GM18519 (cell line): ENCODE measurements at regions not wholly inside any gene's neighbourhood (a gene's known extent, or its start where the extent isn't known, plus 50 kb on each side); places are given as distances from the start of the nearest gene placed in this dataset.
"Not testable (repeated sequence)": the region's sequence is repeated elsewhere in the genome, so short reads cannot be mapped to it uniquely, and the experiment has no call there.

Experiments used
- ATAC-seq: cut with Tn5 transposase; IDR thresholded peaks from one replicate; pipeline ENCODE4 v1.9.1; 2021; ENCODE audit warnings: mild to moderate bottlenecking, moderate library complexity; ENCODE audit not compliant: unreplicated experiment, low FRiP score

DNA sequence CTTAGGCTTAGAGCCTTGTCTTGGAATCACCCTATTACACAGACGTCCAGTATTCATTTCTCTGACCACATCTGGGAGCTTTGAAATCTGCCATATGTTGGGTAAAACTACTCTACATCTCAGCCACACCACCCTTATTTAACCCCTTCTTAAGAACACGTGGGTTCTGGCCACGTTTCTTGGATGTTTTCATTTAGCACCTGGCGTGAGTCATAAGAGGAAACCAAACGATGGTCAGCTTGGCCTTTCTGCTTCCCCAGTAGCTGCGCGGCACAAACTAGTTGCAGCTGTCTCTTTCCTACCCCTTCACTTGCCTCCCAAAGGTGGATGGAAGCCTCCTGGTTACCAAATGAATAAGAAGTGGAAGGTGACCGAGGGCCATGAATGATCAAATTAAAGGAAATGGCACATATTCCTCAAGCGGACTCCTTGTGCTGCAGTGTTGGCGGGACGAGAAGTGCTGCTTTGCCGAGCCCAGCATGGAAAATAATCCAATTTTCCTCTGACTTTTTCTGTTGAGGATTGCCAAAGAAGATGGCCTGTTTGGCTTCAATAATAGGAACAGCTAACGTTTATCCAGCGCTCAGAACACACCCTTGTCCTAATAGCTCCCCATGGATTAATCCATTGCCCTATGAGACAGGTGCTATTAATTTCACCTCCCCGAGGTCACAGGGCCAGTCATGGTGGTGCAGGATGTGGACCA is 154.1 kb downstream of the ZNF664 start:
- ATAC-seq = no peak

DNA sequence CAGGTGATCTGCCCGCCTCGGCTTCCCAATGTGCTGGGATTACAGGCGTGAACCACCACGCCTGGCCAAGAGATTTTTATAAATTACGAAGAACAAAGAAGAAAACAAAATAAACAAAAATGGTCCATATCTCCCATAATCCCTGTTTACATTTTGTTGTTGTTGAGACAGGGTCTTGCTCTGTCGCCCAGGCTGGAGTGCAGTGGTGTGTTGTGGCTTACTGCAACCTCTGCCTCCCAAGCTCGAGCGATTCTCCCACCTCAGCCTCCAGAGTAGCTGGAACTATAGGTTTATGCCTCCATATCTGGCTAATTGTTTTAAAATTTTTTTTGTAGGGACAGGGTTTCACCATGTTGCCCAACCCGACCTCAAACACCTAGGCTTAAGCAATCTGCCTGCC is 156.1 kb downstream of the ZNF664 start:
- no peak for ATAC-seq

DNA sequence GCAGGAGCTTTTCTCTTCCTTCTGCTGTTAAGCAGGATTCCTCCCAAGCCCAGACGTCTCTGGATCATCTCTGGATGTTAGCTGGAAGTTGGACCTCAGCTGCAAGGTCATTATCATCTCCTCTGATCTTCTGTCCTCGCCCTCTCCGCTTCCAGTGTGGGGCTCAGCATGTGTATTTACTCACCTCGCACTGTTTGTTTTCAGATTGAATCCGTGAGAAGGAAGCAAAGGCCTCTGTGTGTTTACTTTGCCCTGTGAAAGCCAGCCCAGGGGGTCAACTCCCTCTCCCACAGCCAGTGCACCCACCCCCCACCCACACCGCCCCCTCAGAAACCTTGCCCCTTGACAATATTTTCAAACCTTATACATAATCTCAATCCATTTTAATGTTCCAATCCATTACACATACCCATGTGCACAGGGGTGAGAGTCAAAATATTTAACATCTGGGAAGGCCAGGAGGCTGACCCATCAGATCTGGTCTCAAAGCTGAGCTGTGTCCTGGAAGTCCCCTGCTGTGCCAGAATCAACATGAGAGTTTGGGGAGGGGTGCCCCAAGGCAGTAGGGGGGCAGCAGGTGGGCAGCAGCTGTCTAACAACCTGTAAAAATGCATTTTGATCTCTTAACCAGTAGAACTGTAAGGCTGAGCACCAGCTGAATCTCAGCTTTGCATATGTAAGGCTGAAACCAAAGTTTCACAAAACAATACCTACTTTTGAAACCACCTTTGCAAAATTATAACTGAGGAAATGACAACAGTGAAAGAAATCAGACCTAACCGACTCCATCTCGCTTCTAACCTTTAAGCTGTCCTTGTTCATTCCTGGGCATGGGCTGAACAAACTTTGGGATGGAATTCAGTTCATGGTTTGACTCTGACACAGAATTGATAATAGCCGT is 157.9 kb downstream of the ZNF664 start:
- ATAC-seq = peak; percentile 82

DNA sequence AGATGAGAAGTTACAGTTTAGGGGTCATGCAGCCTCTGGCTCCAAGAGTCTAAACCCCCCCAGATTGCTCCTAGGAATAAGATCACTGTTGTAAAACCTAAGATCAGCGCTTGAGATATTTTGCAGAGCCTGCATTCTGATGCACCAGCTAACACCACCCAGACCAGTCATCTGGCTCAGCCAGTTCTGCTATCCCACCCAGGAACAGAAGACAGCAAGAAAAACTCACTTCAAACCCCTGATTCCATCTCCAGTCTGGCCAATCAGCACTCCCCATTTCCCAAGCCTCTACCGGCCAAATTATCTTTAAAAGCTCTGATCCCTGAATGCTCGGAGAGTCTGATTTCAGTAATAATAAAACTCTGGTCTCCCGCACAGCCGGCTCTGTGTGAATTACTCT is 158.6 kb downstream of the ZNF664 start:
- no peak for ATAC-seq

DNA sequence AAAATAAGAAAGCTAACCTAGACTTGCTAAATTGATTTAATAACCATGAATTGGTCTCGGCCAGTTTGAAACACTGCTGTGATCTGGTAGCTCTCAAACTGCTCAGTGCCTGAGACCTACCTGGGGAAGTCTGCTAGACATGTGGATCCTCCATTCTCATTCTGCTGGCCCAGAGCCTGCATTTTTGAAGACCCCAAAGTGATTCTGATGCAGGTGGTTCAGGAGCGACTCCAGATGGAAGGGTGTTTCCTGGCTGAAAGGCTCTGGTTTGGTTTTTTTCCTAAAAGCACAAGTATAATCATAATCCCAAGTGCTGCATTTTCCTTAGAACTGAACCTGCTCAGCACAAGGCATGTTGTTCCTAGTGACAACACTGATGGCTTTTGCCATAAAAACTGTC is 159.5 kb downstream of the ZNF664 start:
- no peak for ATAC-seq

DNA sequence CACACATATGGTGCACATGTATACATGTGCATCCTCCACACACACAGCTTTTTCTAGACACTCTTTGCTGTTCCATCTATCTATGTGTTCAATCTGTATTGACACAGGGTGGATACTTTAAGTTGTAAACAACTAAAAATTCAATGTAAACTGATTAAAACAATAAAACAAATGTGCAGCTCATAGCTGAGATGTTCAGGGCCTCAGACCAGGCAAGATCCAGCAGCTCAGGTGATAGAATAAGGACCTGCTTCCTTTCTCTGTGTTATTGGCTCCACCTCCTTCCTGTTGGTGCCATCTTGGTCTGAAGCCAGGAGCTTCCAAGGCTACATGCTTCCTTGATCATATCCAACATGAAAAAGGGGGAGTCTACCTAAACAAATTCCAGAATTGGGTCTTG is 158.1 kb upstream of the RFLNA start:
- ATAC-seq = no peak

DNA sequence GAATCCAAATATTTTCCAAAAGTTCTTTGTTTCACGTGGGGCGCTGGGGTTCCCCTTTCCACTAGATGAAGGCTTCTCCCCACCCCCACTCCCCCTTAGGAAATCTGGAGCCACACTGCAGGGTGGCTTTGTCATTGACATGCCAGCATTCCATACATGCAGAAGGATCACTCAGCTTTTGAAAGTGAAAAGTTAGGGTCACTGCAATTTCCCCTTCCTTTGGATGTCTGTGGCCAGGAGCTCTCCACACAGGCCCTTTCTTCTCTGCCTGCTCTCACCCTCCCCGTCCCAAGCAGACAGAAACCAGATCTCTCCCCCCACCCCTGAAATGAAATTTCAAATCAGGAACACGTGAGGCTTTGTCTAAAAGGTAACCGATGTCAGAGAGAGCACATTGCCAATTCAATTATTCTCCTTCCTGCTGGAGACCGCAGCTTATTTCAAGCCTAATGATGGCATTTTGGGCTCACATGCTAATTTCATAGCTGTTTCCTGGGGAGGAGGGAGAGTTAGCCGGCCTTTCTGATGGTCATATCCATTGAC is 153.9 kb upstream of the RFLNA start:
- ATAC-seq = no peak

DNA sequence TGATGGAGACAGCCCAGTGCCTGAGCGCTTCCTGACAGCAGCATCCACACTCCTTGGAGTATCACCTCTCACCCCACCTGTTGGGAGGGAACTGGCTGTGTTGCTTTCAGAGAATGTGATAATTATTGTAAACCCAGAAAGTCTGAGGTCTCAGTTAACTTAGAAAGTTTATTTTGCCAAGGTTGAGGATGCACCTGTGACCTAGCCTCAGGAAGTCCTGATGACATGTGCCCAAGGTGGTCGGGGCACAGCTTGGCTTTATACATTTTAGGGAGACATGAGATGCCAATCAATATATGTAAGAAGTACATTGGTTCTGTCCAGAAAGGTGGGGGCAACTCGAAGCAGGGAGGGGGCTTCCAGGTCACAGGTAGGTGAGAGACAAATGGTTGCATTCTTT is 153.3 kb upstream of the RFLNA start:
- ATAC-seq = not testable (repeated sequence)

DNA sequence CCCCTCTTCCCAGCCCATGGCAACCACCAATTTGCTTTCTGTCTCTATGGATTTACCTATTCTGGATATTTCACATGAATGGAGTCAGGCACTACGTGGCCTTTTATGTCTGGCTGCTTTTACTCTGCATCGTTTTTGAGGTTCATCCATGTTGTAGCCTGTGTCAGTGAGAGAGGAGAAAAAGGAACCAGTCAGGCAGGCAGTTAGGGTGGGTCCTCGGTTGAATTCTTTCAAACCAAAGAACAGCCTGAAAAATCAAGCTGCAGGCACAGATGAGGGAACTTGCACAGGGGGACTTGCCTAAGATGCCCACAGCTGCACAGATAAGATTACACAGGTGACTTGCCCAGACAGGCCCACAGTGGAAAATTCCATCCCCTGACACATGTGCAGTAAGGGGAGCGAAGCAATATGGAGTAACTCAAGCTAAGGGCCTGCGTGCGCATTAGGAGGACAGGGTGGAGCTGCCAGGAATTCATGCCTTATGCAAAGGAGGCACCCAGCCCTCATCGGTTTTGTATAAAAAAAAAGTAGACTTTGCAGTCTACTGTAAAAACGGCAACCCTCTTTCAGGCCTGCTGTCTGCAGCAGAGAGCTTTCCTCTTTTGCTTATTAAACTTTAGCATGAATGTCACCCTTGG is 152.4 kb upstream of the RFLNA start:
- ATAC-seq = no peak

DNA sequence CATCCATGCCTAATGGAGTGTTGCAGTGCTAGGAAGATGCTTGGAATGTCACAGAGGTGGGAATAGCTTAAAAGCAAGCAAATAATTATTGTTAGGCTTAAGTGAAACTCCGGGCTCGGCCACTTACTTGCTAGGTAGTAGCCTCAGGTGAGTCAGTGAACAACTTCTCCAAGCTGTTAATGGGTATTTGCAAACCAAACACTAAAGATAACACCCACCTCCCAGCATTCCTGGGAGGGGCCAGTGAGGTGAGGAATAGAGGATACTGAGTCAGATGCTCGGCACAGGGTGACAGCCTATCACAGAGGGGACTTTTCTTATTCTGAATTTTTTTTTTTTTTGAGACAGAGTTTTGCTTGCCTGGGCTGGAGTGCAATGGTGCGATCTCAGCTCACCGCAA is 151.2 kb upstream of the RFLNA start:
- no peak for ATAC-seq

DNA sequence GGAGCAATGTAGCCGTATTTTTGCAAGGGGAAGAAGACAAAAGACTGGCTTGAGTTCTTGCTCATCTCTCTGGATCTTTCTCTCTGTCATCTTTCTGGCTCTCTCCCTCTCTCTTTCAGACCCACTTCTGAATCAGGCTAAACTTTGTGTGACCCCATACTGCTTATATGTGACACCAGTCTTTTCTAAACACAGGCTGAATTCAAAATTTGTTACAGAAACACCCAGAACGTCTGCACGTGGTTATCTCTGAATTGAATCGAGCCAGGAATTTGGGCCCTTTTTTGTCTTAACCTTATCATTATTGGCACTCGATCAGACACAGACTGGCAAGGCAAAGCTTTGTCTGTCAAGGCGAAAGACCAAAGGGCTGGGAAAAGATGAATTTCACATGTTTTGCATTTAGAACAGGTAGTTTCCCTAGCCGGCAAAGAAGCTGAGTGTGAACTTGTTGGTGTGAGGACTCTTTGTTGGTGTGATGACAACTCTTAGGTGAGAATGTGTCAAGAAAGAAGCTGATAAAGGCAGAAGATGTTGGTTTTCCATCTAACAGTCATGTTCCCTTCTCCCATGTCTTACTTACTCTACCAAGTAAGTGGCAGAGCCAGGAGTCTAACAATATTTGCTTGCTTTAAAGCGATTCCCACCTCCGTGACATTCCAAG is 150.2 kb upstream of the RFLNA start:
- no peak for ATAC-seq

DNA sequence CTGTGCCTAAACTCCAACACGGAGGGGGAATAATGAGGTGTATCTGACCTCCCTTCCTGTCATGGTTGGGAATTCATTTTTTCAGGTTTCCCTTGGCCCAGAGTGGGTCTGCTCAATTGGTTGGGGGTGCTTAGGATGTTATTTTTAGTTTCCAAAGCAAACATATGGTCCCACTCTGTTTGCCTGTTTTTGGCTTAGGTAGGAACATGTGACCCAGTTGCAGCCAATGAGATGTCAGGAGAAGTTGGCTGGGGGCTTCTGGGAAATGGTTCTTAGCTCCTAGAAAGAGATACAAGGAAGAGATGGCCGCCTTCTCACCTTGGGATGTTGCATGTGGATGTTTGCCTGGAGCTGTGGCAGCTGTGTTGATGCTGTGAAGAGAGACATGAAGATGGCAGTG is 147.9 kb upstream of the RFLNA start:
- no peak for ATAC-seq

DNA sequence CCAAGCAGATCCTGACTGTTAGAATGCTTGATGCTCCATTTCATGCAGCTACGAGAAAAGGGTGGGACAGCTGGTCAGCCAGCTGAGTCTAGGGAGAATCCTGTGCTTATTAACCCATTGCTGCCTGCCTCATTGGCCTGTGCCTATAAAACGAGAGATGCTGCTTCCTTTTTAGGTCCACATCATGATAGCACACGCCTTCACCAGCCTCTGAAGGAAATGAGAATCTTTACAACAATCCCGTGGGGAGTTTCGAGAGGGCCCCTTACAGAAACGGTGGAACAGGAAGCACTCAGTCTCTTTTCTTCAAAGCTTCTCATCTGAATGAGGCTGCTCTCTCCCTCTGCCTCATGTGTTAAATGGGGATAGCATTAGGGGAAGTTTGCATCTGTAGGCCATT is 147.3 kb upstream of the RFLNA start:
- ATAC-seq = peak; percentile 69

DNA sequence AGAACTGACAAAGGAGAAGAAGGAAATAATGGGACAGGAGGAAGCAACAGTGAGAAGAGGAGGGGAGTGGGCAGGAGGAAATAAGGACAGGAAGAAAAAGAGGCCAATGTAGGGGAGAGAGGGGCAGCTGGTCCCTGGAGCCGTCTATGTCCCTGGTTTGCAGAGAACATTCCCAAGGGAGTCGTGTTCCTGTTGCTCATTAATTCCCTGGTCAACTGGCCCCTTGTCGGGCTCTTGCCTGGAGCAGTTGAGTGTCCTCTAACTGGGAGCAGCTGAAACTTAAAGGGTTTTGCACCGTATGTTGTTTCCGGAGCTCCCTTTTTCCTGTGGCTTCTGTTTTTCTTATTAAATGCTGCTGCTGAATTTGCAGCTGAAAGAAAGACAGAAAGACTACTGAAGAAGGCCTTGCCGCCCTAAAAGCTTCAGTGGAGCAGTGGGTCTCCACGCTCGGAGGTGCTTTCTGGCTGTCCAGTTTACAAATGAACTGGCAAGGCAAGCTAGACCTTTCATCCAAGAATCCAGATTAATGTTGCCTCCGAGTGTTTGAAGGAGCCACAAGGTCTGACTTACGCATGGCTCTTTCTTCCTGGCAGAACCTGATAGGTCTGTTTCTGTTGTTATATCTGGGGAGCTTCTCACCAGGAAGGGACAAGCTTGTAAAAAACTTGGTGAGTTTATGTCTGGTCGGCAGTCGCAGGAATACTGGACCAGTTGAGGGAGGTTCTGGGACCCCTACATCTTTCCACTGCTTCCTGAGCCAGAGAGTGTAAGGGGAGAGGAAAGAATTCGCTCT is 146.2 kb upstream of the RFLNA start:
- ATAC-seq = no peak

DNA sequence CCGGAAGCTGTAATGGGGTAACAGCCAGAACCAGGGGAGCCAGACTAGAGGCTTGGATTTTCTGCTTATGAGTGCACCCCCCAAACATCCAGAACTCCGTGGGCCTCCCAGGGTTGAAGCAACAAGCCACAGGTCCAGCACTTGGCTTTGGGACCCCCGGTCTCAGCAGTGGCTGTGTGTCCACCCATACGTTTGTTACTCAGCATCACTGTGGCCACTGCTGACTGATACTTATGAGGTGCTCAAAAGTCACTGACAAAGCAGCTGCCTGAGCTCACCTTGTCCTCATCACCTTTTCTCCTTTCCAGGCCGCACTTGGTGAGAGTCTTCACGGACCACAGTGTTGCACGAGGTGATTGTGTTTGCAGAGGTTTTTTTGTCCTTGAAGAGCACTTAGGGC is 145.6 kb upstream of the RFLNA start:
- no peak for ATAC-seq

DNA sequence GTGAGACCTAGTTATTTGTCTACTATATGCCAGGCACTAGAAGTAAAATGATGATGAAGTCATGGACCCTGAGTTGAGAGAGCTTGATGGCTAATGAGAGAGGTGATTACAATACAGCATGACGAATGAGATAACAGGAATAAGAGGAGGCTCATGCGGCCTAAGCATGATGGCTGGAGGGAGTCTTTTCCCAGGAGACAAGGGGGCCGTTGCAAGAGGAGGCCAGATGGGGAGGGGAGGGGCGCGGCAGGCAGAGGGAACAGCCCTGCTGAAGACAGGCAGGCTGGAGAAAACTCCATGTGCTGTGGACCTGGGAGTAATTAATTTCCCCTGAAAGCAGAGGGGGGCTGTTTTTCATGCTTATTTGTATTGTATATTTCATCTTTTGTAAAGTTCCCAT is 144.7 kb upstream of the RFLNA start:
- ATAC-seq = no peak

DNA sequence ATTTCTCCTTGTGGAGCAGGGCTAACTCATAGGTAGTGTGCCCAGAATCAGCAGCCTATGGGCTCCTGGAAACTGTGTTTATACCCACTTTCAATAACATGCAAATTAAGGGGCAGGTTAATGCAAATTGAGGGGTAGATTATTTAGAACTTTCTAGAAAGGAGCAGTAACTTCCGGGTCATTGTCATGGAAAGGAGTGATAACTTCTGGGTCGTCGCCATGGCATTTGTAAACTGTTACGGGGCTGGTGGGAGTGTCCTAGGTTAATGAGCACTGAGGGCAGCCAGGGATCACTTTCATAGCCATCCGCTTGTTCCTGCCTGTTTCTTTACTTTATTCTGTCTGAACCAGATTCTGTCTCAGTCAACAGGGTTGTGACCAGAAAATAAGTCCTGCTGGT is 143.3 kb upstream of the RFLNA start:
- ATAC-seq = no peak

DNA sequence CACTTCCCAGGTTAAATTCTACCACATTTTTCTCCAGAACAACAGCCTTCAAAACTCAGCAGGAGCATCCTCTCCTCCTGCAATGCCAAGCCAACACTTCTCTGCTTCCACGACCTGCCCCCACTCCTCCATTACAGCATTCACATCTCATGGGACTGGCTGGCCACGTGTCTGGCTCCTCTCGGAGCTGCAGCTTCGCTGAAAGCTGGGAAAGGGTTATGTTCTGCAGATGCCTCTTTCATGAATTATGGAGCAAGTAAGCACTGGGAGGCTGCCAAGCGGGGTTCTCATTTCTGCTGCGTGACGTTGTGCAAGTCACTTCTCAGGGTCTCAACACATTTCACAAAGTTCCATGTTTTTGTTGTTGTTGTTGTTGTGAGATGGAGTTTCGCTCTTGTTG is 142.2 kb upstream of the RFLNA start:
- no peak for ATAC-seq

DNA sequence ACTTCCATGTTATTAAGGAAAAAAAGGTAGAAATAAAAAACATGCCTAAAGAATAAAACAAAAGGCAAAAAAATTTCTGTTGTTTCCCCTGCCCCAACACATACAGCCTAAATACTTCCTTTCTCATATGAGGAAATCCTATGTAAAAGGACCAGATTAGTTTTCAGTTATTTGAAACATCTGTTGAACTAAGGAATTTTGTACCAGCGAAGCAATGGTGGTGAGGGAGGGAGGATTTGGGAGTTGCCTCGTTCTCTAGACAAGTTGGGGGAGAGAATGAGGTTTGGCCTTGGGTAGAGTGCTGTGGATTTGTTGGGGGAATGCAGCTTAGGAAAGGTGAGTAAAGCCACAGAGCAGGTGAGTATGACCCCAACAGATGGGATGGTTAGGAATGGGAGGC is 141.5 kb upstream of the RFLNA start:
- no peak for ATAC-seq

DNA sequence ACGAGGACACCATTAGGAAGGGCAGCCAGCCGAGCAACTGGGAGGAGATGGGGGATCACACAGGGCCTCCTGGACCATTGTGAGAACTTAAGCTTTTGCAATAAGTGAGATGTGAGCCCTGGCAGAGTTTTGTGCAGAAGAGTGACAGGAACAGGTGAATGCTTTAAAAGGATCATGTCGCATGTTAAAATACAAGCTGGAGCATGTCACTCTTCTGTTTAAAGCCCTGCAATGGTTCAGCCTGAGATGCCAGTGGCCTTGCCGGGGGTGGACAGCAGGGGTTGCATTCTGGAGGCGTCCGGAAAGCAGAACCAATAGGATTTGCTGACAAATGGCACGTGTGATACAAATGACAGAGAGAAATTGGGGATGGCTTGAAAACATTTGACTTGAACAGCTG is 137.5 kb upstream of the RFLNA start:
- no peak for ATAC-seq
